OCI-LY3 (cell line): ENCODE measurements at regions not wholly inside any gene's neighbourhood (a gene's known extent, or its start where the extent isn't known, plus 50 kb on each side); places are given as distances from the start of the nearest gene placed in this dataset.

ENCODE experiments used
- H2AFZ ChIP-seq: fragments of 200-600, 300-600 bp; shearing (Covaris generic); 2 replicates; pipeline ENCODE4 v1.6.0; 2014; ENCODE audit warnings: antibody characterized with exemption, low read depth, low read length
- H3K27ac ChIP-seq: fragments of 200-600, 300-600 bp; sonication (generic); 2 replicates; pipeline ENCODE4 v1.5.1; 2014; ENCODE audit warnings: mild to moderate bottlenecking, low read length, moderate library complexity, mixed read lengths
- H3K27me3 ChIP-seq: fragments of 200-600, 300-600 bp; sonication (generic); 2 replicates; pipeline ENCODE4 v1.6.1; 2014; ENCODE audit warnings: low read depth, low read length, mixed read lengths
- H3K36me3 ChIP-seq: fragments of 200-600, 300-600 bp; sonication (generic); replicated peaks from 2 replicates; pipeline ENCODE3; 2014; ENCODE audit warnings: low read depth, low read length, mixed read lengths
- H3K4me1 ChIP-seq: fragments of 300-600, 200-600 bp; sonication (generic); 2 replicates; pipeline ENCODE4 v1.6.1; 2014; ENCODE audit warnings: low read length, mixed read lengths
- H3K4me2 ChIP-seq: fragments of 200-600, 300-600 bp; sonication (generic); 2 replicates; pipeline ENCODE4 v1.6.1; 2014; ENCODE audit warnings: low read length, mixed read lengths
- H3K4me3 ChIP-seq: fragments of 300-600, 200-600 bp; sonication (generic); 2 replicates; pipeline ENCODE4 v1.5.1; 2014; ENCODE audit warnings: antibody characterized with exemption, mild to moderate bottlenecking, low read length, moderate library complexity
- H3K79me2 ChIP-seq: fragments of 300-600, 200-600 bp; shearing (Covaris generic); 2 replicates; pipeline ENCODE4 v1.6.1; 2014; ENCODE audit warnings: mild to moderate bottlenecking, low read length, mixed read lengths
- H3K9ac ChIP-seq: fragments of 300-600, 200-600 bp; shearing (Covaris generic); 2 replicates; pipeline ENCODE4 v1.6.0; 2014; ENCODE audit warnings: mild to moderate bottlenecking, low read length, moderate library complexity
- H3K9me3 ChIP-seq: fragments of 200-600, 300-600 bp; shearing (Covaris generic); 2 replicates; pipeline ENCODE4 v1.6.1; 2014; ENCODE audit warnings: low read length, mixed read lengths; ENCODE audit not compliant: insufficient read depth
- H4K20me1 ChIP-seq: fragments of 200-600, 300-600 bp; sonication (generic); 2 replicates; pipeline ENCODE4 v1.6.1; 2016; ENCODE audit warnings: low read length, mixed read lengths; ENCODE audit not compliant: insufficient read depth
- EZH2phosphoT487 ChIP-seq: fragments of 200-600 bp; shearing (Covaris generic); IDR thresholded peaks from 2 replicates; pipeline ENCODE4 v1.6.1; 2018; ENCODE audit warnings: antibody characterized with exemption, mixed run types, low read depth
- TF ChIP-seq, protein P1 (sequence below): fragments of 200-600, 300-600 bp; sonication (generic); IDR thresholded peaks from 2 replicates; pipeline ENCODE4 v1.5.1; 2014; ENCODE audit warnings: antibody characterized with exemption, low read length, low read depth

DNA sequence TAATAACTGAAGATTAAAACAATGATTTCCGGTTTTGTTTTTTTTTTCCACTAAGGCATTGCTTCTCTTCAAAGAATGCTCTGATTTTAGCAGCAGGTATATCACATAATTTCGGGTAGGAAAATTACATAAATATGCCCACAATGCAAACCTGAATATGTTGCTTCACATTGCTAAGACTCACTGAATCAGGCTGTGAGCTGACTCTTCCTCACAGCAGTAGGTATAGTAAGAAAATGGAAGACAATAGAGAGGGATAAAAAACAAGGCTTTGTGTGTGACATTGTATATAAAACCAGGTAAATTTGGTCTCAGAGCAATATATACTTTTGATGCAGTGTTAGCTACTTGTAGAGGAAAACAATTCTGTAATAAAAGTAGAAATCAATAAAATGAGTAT lies 1355.0 kb downstream of the OLFM4 start:
- Histone ChIP-seq H3K36me3 (no peaks in the 10 kb centered on the region), H3K27me3 (no peaks in the 10 kb centered on the region), H3K27ac (no peak overlapping the region), H4K20me1 (no peaks in the 10 kb centered on the region), H3K9ac (no peak overlapping the region), H3K9me3 (no peaks in the 10 kb centered on the region), H3K4me2 (no peak overlapping the region), H3K4me3 (no peak overlapping the region), H2AFZ (no peak overlapping the region), H3K4me1 (no peaks in the 10 kb centered on the region), H3K79me2 (no peaks in the 10 kb centered on the region)
- TF ChIP-seq EZH2phosphoT487: no peak
- TF ChIP-seq, protein P1, sequence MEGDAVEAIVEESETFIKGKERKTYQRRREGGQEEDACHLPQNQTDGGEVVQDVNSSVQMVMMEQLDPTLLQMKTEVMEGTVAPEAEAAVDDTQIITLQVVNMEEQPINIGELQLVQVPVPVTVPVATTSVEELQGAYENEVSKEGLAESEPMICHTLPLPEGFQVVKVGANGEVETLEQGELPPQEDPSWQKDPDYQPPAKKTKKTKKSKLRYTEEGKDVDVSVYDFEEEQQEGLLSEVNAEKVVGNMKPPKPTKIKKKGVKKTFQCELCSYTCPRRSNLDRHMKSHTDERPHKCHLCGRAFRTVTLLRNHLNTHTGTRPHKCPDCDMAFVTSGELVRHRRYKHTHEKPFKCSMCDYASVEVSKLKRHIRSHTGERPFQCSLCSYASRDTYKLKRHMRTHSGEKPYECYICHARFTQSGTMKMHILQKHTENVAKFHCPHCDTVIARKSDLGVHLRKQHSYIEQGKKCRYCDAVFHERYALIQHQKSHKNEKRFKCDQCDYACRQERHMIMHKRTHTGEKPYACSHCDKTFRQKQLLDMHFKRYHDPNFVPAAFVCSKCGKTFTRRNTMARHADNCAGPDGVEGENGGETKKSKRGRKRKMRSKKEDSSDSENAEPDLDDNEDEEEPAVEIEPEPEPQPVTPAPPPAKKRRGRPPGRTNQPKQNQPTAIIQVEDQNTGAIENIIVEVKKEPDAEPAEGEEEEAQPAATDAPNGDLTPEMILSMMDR: no peak

DNA sequence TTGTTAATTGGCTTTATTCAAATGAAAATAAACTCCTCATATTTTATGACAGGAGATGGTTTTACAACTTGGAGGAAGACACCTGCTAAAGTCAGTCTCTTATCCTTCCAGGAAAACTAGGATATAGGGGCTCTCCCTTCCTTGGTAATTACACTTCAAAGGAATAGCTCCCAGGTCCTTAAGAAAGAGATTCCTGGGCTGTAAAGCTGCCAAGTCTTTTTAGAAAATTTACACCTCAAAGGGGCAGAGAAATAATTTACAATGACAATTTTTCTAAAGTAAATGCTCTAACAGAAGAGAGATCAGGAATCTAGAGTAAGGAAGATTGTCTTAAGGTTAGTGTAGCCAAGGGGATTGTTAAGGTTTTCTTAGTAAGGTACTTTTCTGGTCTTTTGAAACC lies 1359.0 kb downstream of the OLFM4 start:
- H3K4me2 ChIP-seq: no peak overlapping the region
- H2AFZ ChIP-seq: no peak overlapping the region
- H3K4me3 ChIP-seq: no peak overlapping the region
- H3K27me3 ChIP-seq: no peaks in the 10 kb centered on the region
- TF ChIP-seq, protein P1: no peak
- TF ChIP-seq EZH2phosphoT487: no peak
- H4K20me1 ChIP-seq: no peaks in the 10 kb centered on the region
- no peak overlapping the region for H3K27ac ChIP-seq
- no peaks in the 10 kb centered on the region for H3K79me2 ChIP-seq
- no peaks in the 10 kb centered on the region for H3K4me1 ChIP-seq
- no peaks in the 10 kb centered on the region for H3K9me3 ChIP-seq
- no peaks in the 10 kb centered on the region for H3K36me3 ChIP-seq
- H3K9ac ChIP-seq: no peak overlapping the region

DNA sequence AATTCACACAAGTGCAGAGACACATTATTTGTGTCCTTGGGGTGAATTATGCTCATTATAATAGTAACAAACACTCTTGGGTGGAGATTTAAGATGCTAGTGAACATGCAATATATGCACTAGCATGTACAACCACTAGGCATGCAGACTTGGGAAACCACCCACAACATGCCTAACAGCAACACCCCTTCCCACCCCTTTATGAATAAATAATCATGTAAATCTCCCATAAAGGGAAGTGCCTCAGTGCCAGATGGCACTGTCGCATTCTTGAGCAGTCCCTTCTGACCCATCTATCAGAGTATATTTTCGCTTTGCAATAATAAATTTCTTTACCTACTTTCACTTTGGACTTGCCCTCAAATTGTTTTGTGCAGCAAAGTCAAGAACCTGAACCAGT lies 1362.2 kb downstream of the OLFM4 start:
- H3K27ac ChIP-seq: no peak overlapping the region
- H3K4me1 ChIP-seq: no peaks in the 10 kb centered on the region
- TF ChIP-seq, protein P1: no peak
- TF ChIP-seq EZH2phosphoT487: no peak
- no peaks in the 10 kb centered on the region for H3K9me3 ChIP-seq
- H3K79me2 ChIP-seq: no peaks in the 10 kb centered on the region
- no peaks in the 10 kb centered on the region for H4K20me1 ChIP-seq
- H3K9ac ChIP-seq: no peak overlapping the region
- H3K4me3 ChIP-seq: no peak overlapping the region
- no peak overlapping the region for H2AFZ ChIP-seq
- H3K27me3 ChIP-seq: no peaks in the 10 kb centered on the region
- H3K4me2 ChIP-seq: no peak overlapping the region
- H3K36me3 ChIP-seq: no peaks in the 10 kb centered on the region

DNA sequence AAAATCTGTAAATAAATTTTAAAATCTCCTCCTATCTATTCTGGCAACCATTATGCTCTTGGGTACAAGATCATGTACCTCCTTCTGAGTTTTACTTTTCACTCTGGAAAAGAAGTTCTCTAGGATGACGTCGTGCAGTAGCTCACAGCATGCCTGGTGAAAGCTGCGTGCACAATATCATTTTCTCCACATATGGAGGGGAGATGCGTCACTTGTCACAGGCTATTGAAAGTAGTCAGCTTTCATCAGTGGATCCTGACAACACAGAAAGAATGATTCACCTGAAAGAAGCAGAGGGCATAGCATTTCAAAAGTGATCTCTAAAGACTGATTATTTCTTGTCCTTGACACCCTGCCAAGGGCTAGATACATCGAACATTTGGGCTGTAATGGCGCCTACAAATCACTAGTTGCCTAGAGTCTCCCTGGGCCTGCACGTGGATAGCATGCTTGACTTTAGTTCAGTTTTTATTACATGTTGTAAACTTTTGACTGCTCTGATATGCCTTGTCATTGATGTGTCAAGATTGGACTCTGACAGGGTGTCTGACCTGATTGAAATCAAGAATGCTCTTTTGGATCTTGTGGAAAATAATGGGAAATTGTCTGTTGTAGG lies 1365.6 kb downstream of the OLFM4 start:
- TF ChIP-seq, protein P1: no peak
- no peak for TF ChIP-seq EZH2phosphoT487
- Histone ChIP-seq H4K20me1 (no peaks in the 10 kb centered on the region), H3K4me2 (no peak overlapping the region), H3K36me3 (no peaks in the 10 kb centered on the region), H3K9me3 (no peaks in the 10 kb centered on the region), H3K79me2 (no peaks in the 10 kb centered on the region), H3K27me3 (no peaks in the 10 kb centered on the region), H2AFZ (peak overlapping the region; percentile 18; the same call in 1 of the 2 replicates), H3K9ac (no peak overlapping the region), H3K4me3 (no peak overlapping the region), H3K27ac (no peak overlapping the region), H3K4me1 (no peaks in the 10 kb centered on the region)
